ENCODE measurements at regions not wholly inside any gene's neighbourhood (a gene's known extent, or its start where the extent isn't known, plus 50 kb on each side); places are given as distances from the start of the nearest gene placed in this dataset.
"Not testable (repeated sequence)": the region's sequence is repeated elsewhere in the genome, so short reads cannot be mapped to it uniquely, and the experiment has no call there.

- no peak for DNase-seq (ENCODE audit: low read depth in 3 of 3)
Observed at GRCh38 chr1:157326173-157326859, 188.1 kb upstream of the ETV3 start.

DNA sequence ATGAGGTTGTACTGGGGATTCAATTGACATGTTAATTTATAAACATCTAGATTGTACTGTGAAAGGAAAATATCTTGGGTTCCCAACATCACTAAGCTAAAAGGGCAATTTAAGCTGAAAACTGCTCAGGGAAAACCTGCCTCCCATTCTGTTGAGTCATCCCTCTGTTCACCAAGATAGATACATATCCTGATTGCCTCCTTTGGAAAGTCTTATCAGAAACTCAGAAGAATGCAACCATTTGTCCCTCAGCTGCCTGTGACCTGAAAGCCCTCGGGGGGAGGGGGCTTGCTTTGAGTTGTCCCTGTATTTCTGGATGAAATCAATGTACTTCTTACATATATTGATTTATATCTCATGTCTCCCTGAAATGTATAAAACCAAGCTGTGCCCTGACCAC, 187.0 kb upstream of the ETV3 start:
- DNase-seq (ENCODE audit: low read depth in 3 of 3), result no peak

DNA sequence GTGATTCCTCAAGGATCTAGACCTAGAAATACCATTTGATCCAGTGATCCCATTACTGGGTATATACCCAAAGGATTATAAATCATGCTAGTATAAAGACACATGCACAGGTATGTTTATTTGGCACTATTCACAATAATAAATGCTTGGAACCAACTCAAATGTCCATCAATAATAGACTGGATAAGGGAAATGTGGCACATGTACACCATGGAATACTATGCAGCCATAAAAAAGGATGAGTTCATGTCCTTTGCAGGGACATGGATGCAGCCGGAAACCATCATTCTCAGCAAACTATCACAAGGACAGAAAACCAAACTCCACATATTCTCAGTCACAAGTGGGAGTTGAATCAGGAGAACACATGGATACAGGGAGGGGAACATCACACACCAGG, 183.8 kb upstream of the ETV3 start:
- DNase-seq (ENCODE audit: low read depth in 3 of 3), result not testable (repeated sequence)

- DNase-seq (ENCODE audit: low read depth in 3 of 3), result no peak
Observed at GRCh38 chr1:157319567-157319966, 181.4 kb upstream of the ETV3 start.

GRCh38 chr1:157317229-157317628, 179.0 kb upstream of the ETV3 start:
- DNase-seq (ENCODE audit: low read depth in 3 of 3), result not testable (repeated sequence)

GRCh38 chr1:157315544-157315943, 177.3 kb upstream of the ETV3 start:
- no peak for DNase-seq (ENCODE audit: low read depth in 3 of 3)

DNA sequence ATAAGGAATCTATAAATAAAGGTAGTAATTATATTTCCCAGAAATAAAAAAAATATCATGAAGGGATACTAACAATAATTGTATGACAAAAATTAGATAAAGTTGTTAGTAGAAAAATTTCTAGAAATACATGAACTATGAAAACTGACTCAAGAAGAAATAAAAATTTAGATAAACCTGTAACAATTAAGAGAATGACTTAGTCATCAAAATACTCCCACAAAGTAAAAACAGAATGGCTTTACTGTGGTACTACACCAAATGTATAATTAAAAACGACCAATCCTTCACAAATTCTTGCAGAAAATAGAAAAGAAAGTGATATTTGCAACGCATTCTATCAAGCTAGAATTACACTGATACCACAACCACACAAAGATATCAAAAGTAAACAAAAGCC, 176.2 kb upstream of the ETV3 start:
- DNase-seq (ENCODE audit: low read depth in 3 of 3), result no peak

DNA sequence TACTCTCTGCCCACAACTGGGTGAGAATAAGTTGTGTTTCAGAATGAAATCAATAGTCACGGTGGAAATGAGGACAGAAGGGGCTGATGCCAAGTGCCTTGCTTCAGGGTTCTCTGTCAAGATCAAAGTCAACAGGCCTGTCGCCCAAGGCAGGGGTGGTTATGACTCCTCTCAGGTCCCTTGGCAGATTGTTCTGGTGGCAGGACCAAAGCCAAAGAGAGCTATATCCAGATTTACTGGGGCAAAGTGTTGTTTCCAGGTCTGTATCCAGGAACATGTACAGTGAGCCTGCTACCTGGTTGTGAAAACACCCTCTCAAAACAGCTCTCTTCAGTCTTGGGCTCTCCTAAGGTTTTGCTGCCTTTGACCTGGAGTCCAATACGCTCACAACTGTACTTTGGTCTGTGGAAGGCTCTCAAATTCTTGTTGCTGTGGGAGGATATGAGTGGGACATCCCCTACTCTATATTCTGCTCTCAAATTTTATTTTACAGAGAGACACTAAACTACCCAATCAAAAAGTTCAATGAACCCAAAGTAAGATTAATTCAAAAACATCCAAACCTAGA, 175.1 kb upstream of the ETV3 start:
- DNase-seq (ENCODE audit: low read depth in 3 of 3), result no peak

- no peak for DNase-seq (ENCODE audit: low read depth in 3 of 3)
Observed at GRCh38 chr1:157312082-157312812, 174.1 kb upstream of the ETV3 start.

- DNase-seq (ENCODE audit: low read depth in 3 of 3), result no peak
Observed at GRCh38 chr1:157311730-157312081, 173.5 kb upstream of the ETV3 start.

GRCh38 chr1:157310805-157311729, 172.9 kb upstream of the ETV3 start:
- not testable (repeated sequence) for DNase-seq (ENCODE audit: low read depth in 3 of 3)

GRCh38 chr1:157310401-157310800, 172.2 kb upstream of the ETV3 start:
- DNase-seq (ENCODE audit: low read depth in 3 of 3), result no peak

GRCh38 chr1:157307491-157307890, 169.3 kb upstream of the ETV3 start:
- DNase-seq (ENCODE audit: low read depth in 3 of 3), result no peak

GRCh38 chr1:157306896-157307295, 168.7 kb upstream of the ETV3 start:
- no peak for DNase-seq (ENCODE audit: low read depth in 3 of 3)

GRCh38 chr1:157304271-157304670, 166.1 kb upstream of the ETV3 start:
- DNase-seq (ENCODE audit: low read depth in 3 of 3), result no peak

- no peak for DNase-seq (ENCODE audit: low read depth in 3 of 3)
Observed at GRCh38 chr1:157302724-157303123, 164.5 kb upstream of the ETV3 start.

GRCh38 chr1:157302199-157302497, 164.0 kb upstream of the ETV3 start:
- no peak for DNase-seq (ENCODE audit: low read depth in 3 of 3)

- no peak for DNase-seq (ENCODE audit: low read depth in 3 of 3)
Observed at GRCh38 chr1:157301477-157302198, 163.4 kb upstream of the ETV3 start.

- not testable (repeated sequence) for DNase-seq (ENCODE audit: low read depth in 3 of 3)
Observed at GRCh38 chr1:157294387-157295145, 156.4 kb upstream of the ETV3 start.

DNA sequence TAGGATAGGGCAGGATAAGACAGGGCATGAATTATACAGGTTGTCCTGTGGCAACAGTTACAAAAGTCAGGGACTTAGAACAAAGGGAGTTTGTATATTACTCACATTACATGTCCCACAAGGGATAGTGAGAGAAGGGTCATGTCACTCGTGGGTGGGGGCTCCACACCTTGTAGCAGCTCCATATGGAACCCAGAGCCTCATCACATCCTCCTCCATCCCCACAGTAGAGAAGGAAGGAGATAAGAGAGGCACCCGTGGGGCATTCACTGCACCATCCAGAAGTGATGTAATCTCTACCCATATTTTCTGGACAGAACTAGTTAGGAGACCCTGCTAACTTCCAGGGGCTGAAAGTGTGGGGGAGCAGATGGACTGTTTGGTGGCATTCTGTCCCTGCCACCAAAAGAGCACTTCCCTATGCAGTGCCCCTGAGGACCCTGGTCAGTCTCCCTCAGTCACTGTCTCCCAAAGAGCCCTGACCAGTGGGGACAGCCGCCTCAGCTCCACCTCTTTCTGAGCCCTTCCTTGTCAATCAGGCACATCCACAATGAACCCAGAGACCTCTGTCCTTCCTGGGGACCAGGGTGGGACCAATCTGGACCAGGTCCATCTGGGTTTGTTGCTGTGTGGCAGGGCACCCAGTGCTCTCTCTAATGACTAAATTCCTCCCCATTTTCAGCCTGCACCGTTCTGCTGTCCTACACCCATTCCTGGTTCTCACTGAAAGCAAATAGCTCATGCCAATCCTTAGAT, 154.8 kb upstream of the ETV3 start:
- no peak for DNase-seq (ENCODE audit: low read depth in 3 of 3)
